Hematopoietic multipotent progenitor cell (in vitro differentiated cells): ENCODE measurements at regions not wholly inside any gene's neighbourhood (a gene's known extent, or its start where the extent isn't known, plus 50 kb on each side); places are given as distances from the start of the nearest gene placed in this dataset. TPM values are rescaled to one million over a fixed set of nuclear protein-coding genes. Genes with fewer than 3 reads are reported as not detected.

Experiments
- DNase-seq, 3 donors: peaks; one replicate each; pipeline ENCODE4 v3.0.0-alpha.2; 2011 to 2015; ENCODE audit warnings: low read depth in 2 of 3, low spot score in 2 of 3
- small RNA-seq: library from RNA; depleted of rRNA; stranded (forward); fragments of <200 nt; gene quantifications from one replicate; pipeline ENCODE3, GENCODE V24; 2012

- no peak for DNase-seq
Measured at GRCh38 chr18:7476386-7476785, 90.7 kb upstream of the PTPRM start.

DNA sequence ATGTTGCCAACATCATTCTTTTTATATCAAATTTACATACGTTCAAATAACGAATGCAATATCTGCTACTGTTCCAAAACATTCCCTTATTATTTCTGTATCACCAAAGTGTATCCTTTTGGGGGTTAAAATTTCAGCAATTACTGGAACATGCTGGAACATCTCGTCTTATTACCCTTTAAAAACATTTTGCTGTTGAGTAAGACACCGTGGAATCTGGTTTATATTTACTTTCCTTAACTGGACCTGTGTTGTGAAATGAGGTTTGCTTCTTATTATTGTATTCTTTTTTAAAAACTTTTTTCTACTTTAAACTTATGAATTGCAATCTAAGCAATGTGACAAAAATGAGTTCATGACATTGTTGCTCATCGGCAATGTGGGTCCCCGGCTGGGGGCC is 87.4 kb upstream of the PTPRM start:
- DNase-seq = no peak

- no peak for DNase-seq
Measured at GRCh38 chr18:7480879-7481278, 86.2 kb upstream of the PTPRM start.

GRCh38 chr18:7482342-7482741 is 84.8 kb upstream of the PTPRM start:
- no peak for DNase-seq

DNA sequence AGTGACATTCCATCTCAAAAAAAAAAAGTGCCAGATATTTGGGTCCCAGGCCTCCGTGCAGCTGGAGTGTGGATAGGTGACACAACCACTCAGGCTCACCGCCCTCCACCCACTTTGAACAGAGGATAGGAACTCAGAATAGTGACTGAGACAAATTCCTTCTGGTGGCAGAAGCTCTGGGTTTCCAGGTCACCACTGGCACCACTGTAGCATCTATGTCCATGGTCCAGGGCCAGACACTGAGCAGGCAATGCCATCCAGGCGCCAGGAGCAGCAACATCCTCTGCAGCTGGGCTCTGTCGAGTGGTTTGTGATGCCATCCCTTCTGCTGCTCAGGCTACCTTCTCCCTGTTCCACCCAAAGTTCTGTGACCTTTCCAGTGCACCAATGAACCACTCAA is 81.5 kb upstream of the PTPRM start:
- DNase-seq = no peak

- DNase-seq = no peak
Measured at GRCh38 chr18:7488571-7488970, 78.5 kb upstream of the PTPRM start.

- no peak for DNase-seq
Measured at GRCh38 chr18:7490104-7490503, 77.0 kb upstream of the PTPRM start.

GRCh38 chr18:7492385-7492784 is 74.7 kb upstream of the PTPRM start:
- no peak for DNase-seq

DNA sequence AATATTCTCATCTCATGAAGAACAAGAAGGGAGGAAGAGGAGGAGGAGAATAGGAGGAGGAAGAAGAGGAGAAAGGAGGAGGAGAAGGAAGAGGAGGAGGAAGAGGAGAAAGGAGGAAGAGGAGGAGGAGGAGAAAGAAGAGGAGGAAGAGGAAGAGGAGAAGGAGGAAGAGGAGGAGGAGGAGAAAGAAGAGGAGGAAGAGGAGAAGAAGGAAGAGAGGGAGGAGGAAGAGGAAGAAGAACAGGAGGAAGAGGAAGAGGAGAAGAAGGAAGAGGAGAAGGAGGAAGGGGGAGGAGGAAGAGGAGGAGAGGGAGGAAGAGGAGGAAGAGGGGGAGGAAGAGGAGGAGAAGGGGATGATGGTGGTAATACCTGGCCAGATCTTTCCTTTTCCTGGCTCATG is 70.0 kb upstream of the PTPRM start:
- no peak for DNase-seq

GRCh38 chr18:7511106-7511505 is 56.0 kb upstream of the PTPRM start:
- no peak for DNase-seq

GRCh38 chr18:7512348-7512747 is 54.8 kb upstream of the PTPRM start:
- DNase-seq = no peak

GRCh38 chr18:7512990-7513389 is 54.1 kb upstream of the PTPRM start:
- no peak for DNase-seq

GRCh38 chr18:7514796-7515440 is 52.2 kb upstream of the PTPRM start:
- DNase-seq = no peak

GRCh38 chr18:7516266-7517117 is 50.6 kb upstream of the PTPRM start:
- no peak for DNase-seq

Small RNAs in the stretch of these regions (small RNA-seq; reads per million reads assigned to genes)
- not detected for gene RF00554
